ENCODE measurements at regions not wholly inside any gene's neighbourhood (a gene's known extent, or its start where the extent isn't known, plus 50 kb on each side); places are given as distances from the start of the nearest gene placed in this dataset.
A peak's percentile ranks its signal among the peaks of the same experiment; 100 is the strongest.
"Not testable (repeated sequence)": the region's sequence is repeated elsewhere in the genome, so short reads cannot be mapped to it uniquely, and the experiment has no call there.

DNA sequence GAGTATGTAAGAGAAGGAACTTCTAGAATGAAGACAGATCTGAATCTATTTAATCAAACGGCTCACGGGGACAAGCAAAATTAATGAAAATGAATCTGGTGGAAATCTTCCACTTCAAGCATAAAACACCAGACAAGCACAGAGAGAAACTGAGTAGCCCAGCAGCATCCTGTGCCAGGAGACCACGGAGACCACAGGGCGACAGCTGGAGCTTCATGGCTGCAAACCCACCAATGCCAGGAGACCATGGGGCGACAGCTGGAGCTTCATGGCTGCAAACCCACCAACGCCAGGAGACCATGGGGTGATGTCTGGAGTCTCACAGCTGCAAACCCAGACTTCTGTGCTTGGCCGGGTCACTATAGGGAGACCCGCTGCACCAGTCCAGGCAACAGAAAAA, 5442.0 kb upstream of the TPTE start:
- no CpG with 5 or more reads among the region's 8 CpGs for WGBS, 2 donors
- not testable (repeated sequence) for H3K9me3 ChIP-seq; H3K27ac ChIP-seq; H3K4me1 ChIP-seq; H3K4me3 ChIP-seq; H3K36me3 ChIP-seq; DNase-seq (ENCODE audit: low spot score in 2 of 2); H3K27me3 ChIP-seq

GRCh38 chr21:5080015-5080414, 5441.4 kb upstream of the TPTE start:
- H3K27me3 ChIP-seq; DNase-seq (ENCODE audit: low spot score in 2 of 2): not testable (repeated sequence)

GRCh38 chr21:5084246-5084645, 5437.1 kb upstream of the TPTE start:
- not testable (repeated sequence) for H3K4me3 ChIP-seq; DNase-seq (ENCODE audit: low spot score in 2 of 2); H3K27ac ChIP-seq; H3K9me3 ChIP-seq; H3K4me1 ChIP-seq; H3K36me3 ChIP-seq; H3K27me3 ChIP-seq
- WGBS, 2 donors = no CpG with 5 or more reads among the region's 8 CpGs

More at GRCh38 chr21:5080015-5080414, 5441.4 kb upstream of the TPTE start:
- H3K9me3 ChIP-seq, H3K4me1 ChIP-seq, H3K4me3 ChIP-seq, H3K36me3 ChIP-seq, H3K27ac ChIP-seq: not testable (repeated sequence)
- WGBS, 2 donors = no CpG with 5 or more reads among the region's 5 CpGs

DNA sequence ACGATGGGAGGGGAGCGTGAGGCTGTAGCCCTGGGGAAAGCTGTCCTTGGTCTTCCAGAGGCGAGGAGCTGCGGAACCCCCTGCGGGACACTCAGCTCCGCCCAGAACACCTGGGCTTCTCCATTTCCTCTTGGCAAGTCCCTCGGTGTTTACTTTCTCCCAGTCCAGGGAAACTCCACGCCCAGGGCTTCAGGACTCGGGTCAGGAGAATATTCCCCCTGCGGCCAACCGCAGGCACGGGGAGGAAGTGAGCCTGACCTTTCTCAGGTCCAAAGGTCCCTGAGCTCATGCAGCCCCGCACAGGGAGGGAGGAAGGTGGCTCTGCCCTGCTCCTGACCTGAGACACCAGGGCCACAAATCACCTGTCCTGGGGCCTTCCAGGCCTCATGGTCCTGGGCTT, 5435.9 kb upstream of the TPTE start:
- not testable (repeated sequence) for H3K27me3 ChIP-seq; DNase-seq (ENCODE audit: low spot score in 2 of 2); H3K27ac ChIP-seq; H3K4me3 ChIP-seq; H3K4me1 ChIP-seq; H3K9me3 ChIP-seq; H3K36me3 ChIP-seq
- no CpG with 5 or more reads among the region's 13 CpGs for WGBS, 2 donors

DNA sequence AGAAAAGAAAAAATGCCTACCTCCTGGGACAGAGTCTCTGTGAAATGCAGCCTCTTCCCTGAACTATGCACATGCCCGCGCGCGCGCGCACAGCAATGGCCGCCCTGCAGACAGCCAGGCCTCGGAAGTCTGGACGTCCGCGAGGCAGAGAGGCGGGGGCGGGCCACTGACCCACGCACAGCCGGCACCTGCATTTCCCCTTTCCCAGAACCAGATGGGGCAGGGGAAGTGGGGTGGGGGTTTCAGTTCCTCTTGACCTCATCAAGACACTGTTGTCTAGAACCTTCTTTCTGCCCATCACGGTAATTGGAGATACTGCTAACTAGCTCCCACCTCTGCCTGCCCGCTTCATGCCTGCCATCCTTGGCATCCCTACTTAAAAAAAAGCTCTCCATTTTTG, 5435.0 kb upstream of the TPTE start:
- H3K36me3 ChIP-seq, H3K27ac ChIP-seq, H3K4me3 ChIP-seq, H3K9me3 ChIP-seq, H3K4me1 ChIP-seq, H3K27me3 ChIP-seq: not testable (repeated sequence)
- DNase-seq (ENCODE audit: low spot score in 2 of 2) = peak in 1 of 2 donors; percentile 12
- no CpG with 5 or more reads among the region's 17 CpGs for WGBS, 2 donors

- H3K27me3 ChIP-seq; DNase-seq (ENCODE audit: low spot score in 2 of 2); H3K4me1 ChIP-seq; H3K27ac ChIP-seq; H3K36me3 ChIP-seq; H3K9me3 ChIP-seq; H3K4me3 ChIP-seq: not testable (repeated sequence)
- WGBS, 2 donors = no CpG with 5 or more reads among the region's 20 CpGs
Observed at GRCh38 chr21:5088820-5089219, 5432.6 kb upstream of the TPTE start.

DNA sequence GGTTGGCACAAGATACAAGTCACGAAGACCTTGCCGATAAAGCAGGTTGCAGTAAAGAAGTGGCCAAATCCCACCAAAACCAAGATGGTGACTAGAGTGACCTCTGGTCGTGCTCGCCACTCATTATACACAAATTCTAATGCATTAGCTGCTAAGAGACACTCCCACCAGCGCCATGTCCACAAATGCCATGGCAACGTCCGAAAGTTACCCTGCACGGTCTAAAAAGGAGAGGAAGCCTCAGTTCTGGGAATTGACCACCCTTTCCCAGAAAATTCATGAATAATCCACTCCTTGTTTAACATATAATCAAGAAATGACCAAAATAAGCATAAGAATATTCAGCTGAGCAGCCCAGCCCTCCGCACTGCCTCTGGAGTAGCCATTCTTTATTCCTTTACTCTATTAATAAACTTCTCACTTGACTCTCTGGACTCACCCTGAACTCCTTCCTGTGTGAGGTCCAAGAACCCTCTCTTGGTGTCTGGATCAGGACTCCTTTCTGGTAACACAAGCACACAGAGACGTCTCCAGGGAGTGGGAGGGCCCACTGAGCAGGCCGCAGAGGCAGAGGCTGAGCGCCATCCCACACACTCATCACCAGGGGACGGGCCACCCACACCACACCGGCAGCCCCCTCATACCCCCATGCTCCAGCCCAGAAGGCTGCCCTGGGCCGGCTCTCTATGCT, 5431.8 kb upstream of the TPTE start:
- H3K27ac ChIP-seq, H3K9me3 ChIP-seq, H3K36me3 ChIP-seq, H3K4me3 ChIP-seq, H3K4me1 ChIP-seq, H3K27me3 ChIP-seq: not testable (repeated sequence)
- 39% methylated on average over 3 of the region's 15 CpGs; no CpG with 5 or more reads in 1 of the 2 donors for WGBS, 2 donors
- peak in 1 of 2 donors; percentile 39 for DNase-seq (ENCODE audit: low spot score in 2 of 2)

DNA sequence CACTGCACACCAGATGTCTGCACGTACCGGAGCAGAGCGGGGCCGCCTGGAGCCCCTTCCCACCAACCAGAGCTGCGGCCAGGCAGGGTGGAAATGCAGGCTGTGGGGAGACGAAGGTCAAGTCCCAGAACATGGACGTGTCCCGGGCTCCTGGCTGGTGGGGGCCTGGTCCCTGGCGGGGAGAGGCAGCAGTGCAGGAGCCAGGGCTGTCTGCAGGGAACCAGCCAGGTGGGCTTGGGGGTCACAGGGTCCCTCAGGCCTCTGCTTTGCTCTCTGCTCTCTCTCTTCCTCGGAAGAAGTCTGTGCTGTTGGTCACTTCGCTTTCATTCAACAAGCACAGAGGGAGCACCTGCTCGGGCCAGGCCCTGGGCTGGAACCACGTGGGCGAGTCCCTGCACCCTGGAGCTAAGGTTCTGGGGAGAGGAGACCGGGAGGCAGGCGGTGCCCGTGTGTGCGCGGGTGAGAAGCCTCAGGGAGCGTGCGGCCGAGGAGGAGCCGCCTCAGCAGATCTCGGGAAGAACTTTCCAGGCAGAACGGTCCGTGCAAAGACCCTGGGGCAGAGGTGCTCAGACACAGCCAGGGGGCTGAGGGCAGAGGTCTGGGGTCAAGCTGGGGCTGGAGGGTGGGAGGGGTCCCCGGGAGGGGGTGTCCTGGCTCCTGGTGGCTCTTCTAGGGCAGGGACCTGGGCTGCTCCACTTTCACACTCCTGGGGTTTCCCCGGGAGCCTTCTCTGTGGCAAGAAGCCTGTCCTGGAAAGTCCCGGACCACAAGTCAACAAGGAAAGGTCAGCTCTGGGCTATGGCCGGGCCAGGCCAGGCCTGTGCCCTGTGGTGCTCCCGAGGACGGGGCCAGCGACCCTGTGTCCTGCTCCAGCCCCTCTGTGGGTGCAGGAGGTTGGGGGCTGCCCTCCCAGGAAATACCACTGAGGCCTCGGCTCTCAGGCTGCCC, 5431.0 kb upstream of the TPTE start:
- H3K36me3 ChIP-seq; H3K27me3 ChIP-seq; H3K9me3 ChIP-seq; H3K4me1 ChIP-seq; H3K4me3 ChIP-seq; DNase-seq (ENCODE audit: low spot score in 2 of 2): not testable (repeated sequence)
- H3K27ac ChIP-seq = peak overlapping the region in 2 of 4 donors; percentile 43 to 59
- 40% methylated on average over 1 of the region's 34 CpGs; no CpG with 5 or more reads in 1 of the 2 donors for WGBS, 2 donors

DNA sequence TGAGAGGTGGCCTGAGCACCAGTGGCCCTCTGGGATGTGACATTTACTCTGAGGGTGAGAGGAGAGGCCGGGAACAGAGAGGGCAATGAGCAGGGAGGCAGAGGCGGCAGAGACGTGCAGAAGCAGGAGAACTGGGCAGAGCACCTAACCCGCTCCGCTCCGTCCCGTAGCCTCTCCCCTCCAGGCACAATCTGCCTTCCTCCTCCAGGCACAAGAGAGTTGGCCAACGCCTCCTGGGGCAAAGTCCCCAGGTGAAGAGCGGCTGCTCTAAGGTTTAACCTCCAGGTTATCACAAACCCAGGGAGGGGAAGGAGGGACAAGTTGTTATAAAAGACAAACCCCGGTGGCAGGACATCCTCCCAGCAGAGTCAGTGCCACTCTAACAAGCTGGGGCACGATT, 5430.1 kb upstream of the TPTE start:
- no CpG with 5 or more reads among the region's 11 CpGs for WGBS, 2 donors
- not testable (repeated sequence) for DNase-seq (ENCODE audit: low spot score in 2 of 2); H3K27ac ChIP-seq; H3K9me3 ChIP-seq; H3K27me3 ChIP-seq; H3K4me3 ChIP-seq; H3K4me1 ChIP-seq; H3K36me3 ChIP-seq

DNA sequence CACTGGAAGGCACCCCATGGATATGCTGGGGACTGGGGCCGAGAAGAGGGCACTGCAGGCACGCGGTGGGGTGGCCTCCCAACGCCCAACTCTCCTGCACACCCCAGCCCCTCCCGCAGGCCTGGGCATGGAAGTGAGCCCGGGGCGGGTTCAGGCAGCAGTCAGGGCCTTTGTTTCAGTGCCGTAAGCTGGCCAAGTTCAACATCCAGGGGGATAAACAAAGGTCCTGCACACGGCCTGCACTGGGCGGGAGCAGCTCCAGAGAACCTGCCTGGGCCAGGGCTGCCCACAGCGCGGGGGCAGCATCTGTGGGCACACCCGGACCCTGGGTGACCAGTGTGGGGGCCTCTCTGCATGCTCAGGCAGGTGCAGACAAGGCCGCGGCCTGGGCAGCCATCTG, 5425.8 kb upstream of the TPTE start:
- H3K36me3 ChIP-seq, H3K4me3 ChIP-seq, H3K4me1 ChIP-seq, H3K27ac ChIP-seq, H3K27me3 ChIP-seq, H3K9me3 ChIP-seq: not testable (repeated sequence)
- whole genome bisulfite sequencing, 2 donors = no CpG with 5 or more reads among the region's 15 CpGs
- DNase-seq (ENCODE audit: low spot score in 2 of 2) = peak in 1 of 2 donors; percentile 2

DNA sequence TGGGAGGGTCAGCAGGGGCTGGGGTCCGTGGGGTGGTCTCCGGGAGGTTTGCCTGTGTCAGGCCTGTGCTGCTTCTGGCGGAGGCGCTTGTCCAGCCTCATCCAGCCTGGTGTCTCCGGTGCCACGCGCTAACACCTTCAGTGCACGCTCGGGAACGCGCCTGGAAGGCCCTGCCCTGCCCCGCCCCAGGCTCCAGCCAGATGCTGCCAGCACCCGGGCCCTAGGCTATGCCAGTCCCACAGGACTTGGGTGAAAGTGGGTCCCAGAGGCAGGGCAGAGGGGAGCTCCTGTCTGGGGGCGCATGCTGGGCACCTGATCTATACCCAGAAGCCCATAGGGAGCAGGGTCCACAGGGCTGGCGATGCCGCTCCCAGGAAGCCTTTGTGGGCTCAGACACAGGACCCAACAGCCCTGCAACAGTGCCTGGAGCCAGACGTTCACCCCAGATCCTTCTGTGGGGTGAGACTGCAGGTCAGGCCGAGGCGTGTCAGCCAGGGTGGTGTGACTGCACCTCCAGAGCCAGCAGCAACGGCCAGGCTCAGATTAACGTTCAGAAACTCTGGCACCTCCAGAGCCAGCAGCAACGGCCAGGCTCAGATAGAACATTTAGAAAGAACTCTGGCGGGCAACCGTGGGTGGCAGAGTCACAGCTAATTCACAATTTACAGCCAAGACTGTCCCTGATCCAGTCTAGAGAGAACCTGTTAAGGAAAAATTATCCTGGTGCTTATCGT, 5423.2 kb upstream of the TPTE start:
- 95% methylated on average over 4 of the region's 25 CpGs; no CpG with 5 or more reads in 1 of the 2 donors for WGBS, 2 donors
- H3K36me3 ChIP-seq; H3K9me3 ChIP-seq; H3K27ac ChIP-seq; H3K4me3 ChIP-seq; H3K27me3 ChIP-seq; DNase-seq (ENCODE audit: low spot score in 2 of 2); H3K4me1 ChIP-seq: not testable (repeated sequence)

GRCh38 chr21:5100604-5101174, 5420.7 kb upstream of the TPTE start:
- not testable (repeated sequence) for DNase-seq (ENCODE audit: low spot score in 2 of 2); H3K36me3 ChIP-seq; H3K27me3 ChIP-seq; H3K27ac ChIP-seq; H3K4me1 ChIP-seq; H3K4me3 ChIP-seq; H3K9me3 ChIP-seq
- no CpG with 5 or more reads among the region's 22 CpGs for WGBS, 2 donors

Data from tibial nerve (tissue), 4 donors.